Gastroesophageal sphincter (tissue), 3 donors: ENCODE measurements at regions not wholly inside any gene's neighbourhood (a gene's known extent, or its start where the extent isn't known, plus 50 kb on each side); places are given as distances from the start of the nearest gene placed in this dataset.

Experiments used
- EP300 ChIP-seq: sonication (generic); formaldehyde crosslinking; IDR thresholded peaks from one replicate; pipeline ENCODE4 v1.6.1; 2017; ENCODE audit warnings: antibody characterized with exemption, mild to moderate bottlenecking
- POLR2A ChIP-seq, 2 donors: fragments of 450-650 bp; IDR thresholded peaks; one replicate each; pipeline ENCODE4 v1.6.1; 2017; ENCODE audit warnings: antibody characterized with exemption in 2 of 2, mild to moderate bottlenecking in 2 of 2, moderate library complexity in 1 of 2
- TF ChIP-seq, protein P1 (sequence below), 4 experiments: fragments of 200-600 bp in 2 of 4; fragments of 450-650 bp in 2 of 4; sonication (generic) in 1 of 4; IDR thresholded peaks; one replicate each; pipeline ENCODE4 v1.5.1; 2017 to 2019; ENCODE audit warnings: antibody characterized with exemption in 4 of 4, mild to moderate bottlenecking in 2 of 4, moderate library complexity in 2 of 4

DNA sequence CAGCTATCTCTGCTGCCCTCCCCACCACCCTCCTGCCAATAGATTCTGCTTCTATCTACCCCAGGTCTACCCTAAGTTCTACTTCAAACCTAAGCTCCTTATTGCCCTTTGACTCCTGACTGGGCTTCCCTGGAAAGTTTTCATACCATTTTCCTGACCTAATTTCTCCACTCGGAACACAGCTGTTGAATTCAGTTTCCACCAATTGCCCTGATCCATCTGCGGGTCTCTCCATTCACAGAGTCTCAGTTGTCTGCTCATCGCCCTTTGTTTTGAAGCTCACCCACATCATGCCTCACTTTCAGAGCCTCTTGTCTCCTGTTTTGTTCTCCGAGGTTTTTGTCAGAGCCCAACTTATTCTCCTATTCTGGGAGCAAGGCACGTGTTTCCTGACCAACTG lies 56.8 kb upstream of the ABI3BP start:
- TF ChIP-seq, protein P1, sequence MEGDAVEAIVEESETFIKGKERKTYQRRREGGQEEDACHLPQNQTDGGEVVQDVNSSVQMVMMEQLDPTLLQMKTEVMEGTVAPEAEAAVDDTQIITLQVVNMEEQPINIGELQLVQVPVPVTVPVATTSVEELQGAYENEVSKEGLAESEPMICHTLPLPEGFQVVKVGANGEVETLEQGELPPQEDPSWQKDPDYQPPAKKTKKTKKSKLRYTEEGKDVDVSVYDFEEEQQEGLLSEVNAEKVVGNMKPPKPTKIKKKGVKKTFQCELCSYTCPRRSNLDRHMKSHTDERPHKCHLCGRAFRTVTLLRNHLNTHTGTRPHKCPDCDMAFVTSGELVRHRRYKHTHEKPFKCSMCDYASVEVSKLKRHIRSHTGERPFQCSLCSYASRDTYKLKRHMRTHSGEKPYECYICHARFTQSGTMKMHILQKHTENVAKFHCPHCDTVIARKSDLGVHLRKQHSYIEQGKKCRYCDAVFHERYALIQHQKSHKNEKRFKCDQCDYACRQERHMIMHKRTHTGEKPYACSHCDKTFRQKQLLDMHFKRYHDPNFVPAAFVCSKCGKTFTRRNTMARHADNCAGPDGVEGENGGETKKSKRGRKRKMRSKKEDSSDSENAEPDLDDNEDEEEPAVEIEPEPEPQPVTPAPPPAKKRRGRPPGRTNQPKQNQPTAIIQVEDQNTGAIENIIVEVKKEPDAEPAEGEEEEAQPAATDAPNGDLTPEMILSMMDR (IDR thresholded peaks at IDR 0.05) = no peak
- no peak for TF ChIP-seq POLR2A (IDR thresholded peaks at IDR 0.05)
- TF ChIP-seq EP300 = no peak
